A673 (cell line): ENCODE measurements at regions not wholly inside any gene's neighbourhood (a gene's known extent, or its start where the extent isn't known, plus 50 kb on each side); places are given as distances from the start of the nearest gene placed in this dataset.
"Not testable (repeated sequence)": the region's sequence is repeated elsewhere in the genome, so short reads cannot be mapped to it uniquely, and the experiment has no call there.

Source experiments
- EZH2 ChIP-seq: fragments of 200-600 bp; sonication (generic); IDR thresholded peaks from 2 replicates; pipeline ENCODE4 v1.6.1; 2017; ENCODE audit warnings: borderline replicate concordance, low read depth, mild to moderate bottlenecking, mixed read lengths, antibody characterized with exemption, low read length; ENCODE audit not compliant: poor library complexity, severe bottlenecking
- TF ChIP-seq, protein P1 (sequence below): fragments of 300-800, 200-600 bp; sonication (generic); conservative IDR thresholded peaks from 2 replicates; pipeline ENCODE4 v1.5.1; 2017; ENCODE audit warnings: low read depth, mild to moderate bottlenecking, antibody characterized with exemption, low read length, moderate library complexity, mixed read lengths

DNA sequence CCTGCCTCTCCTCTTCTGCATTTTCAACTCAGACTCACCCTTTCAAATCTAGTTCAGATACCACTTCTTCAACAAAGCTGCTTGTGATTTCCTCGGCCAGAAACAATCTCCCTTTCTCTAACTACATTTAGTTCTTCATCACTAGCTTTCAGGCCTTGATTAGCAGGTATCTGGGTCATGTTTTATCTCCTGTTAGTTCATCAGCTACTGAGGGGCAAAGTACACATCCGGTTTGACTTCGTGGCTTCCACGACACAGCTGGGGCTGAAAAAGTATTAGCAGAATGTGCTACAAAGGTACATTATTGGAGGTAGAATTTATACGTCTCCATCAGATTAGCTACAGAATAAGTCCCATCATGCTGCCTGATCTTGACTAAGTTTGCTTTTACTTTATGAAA lies 197.2 kb upstream of the PRKX start:
- TF ChIP-seq, protein P1, sequence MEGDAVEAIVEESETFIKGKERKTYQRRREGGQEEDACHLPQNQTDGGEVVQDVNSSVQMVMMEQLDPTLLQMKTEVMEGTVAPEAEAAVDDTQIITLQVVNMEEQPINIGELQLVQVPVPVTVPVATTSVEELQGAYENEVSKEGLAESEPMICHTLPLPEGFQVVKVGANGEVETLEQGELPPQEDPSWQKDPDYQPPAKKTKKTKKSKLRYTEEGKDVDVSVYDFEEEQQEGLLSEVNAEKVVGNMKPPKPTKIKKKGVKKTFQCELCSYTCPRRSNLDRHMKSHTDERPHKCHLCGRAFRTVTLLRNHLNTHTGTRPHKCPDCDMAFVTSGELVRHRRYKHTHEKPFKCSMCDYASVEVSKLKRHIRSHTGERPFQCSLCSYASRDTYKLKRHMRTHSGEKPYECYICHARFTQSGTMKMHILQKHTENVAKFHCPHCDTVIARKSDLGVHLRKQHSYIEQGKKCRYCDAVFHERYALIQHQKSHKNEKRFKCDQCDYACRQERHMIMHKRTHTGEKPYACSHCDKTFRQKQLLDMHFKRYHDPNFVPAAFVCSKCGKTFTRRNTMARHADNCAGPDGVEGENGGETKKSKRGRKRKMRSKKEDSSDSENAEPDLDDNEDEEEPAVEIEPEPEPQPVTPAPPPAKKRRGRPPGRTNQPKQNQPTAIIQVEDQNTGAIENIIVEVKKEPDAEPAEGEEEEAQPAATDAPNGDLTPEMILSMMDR, result not testable (repeated sequence)
- TF ChIP-seq EZH2, result not testable (repeated sequence)
